Chondrocyte (in vitro differentiated cells): ENCODE measurements at regions not wholly inside any gene's neighbourhood (a gene's known extent, or its start where the extent isn't known, plus 50 kb on each side); places are given as distances from the start of the nearest gene placed in this dataset.

Experiments used
- DNase-seq: peaks from one replicate; pipeline ENCODE4 v3.0.0; 2021; ENCODE audit warnings: mixed read lengths, low spot score
- H3K27ac Mint-ChIP-seq: one replicate; pipeline ENCODE4 v1.8.0; 2021; ENCODE audit warnings: mild to moderate bottlenecking, moderate library complexity, mixed read lengths; ENCODE audit not compliant: unreplicated experiment
- H3K27me3 Mint-ChIP-seq: 2 replicates; pipeline ENCODE4 v1.8.0; 2021; ENCODE audit warnings: low read depth, mixed read lengths
- H3K36me3 Mint-ChIP-seq: 2 replicates; pipeline ENCODE4 v1.8.0; 2021; ENCODE audit warnings: low read depth, mixed read lengths
- H3K4me1 Mint-ChIP-seq: 2 replicates; pipeline ENCODE4 v1.8.0; 2021; ENCODE audit warnings: low read depth, mild to moderate bottlenecking, mixed read lengths
- H3K4me3 Mint-ChIP-seq: one replicate; pipeline ENCODE4 v1.8.0; 2021; ENCODE audit warnings: mild to moderate bottlenecking, moderate library complexity, mixed read lengths; ENCODE audit not compliant: unreplicated experiment
- H3K9me3 Mint-ChIP-seq: 2 replicates; pipeline ENCODE4 v1.8.0; 2021; ENCODE audit warnings: low read depth, mixed read lengths
- CTCF ChIP-seq: fragments of 200-600 bp; sonication (generic); IDR thresholded peaks from 2 replicates; pipeline ENCODE4 v1.5.0; 2021; ENCODE audit warnings: antibody characterized with exemption, mild to moderate bottlenecking, moderate library complexity

- Mint-ChIP-seq H3K27me3 (no peaks in the 10 kb centered on the region), H3K9me3 (no peaks in the 10 kb centered on the region), H3K27ac (no peak overlapping the region), H3K36me3 (no peaks in the 10 kb centered on the region), H3K4me3 (no peak overlapping the region), H3K4me1 (peaks cover 41% of the 10 kb centered on the region)
- DNase-seq, result no peak
- no peak for TF ChIP-seq CTCF
Observed at GRCh38 chr1:80891871-80892270, 908.9 kb upstream of the ADGRL2 start.

GRCh38 chr1:80882553-80882952 lies 918.2 kb upstream of the ADGRL2 start:
- Mint-ChIP-seq H3K4me3 (no peak overlapping the region), H3K36me3 (no peaks in the 10 kb centered on the region), H3K27me3 (no peaks in the 10 kb centered on the region), H3K9me3 (no peaks in the 10 kb centered on the region), H3K27ac (no peak overlapping the region), H3K4me1 (peaks cover 13% of the 10 kb centered on the region)
- DNase-seq, result no peak
- TF ChIP-seq CTCF, result no peak

GRCh38 chr1:80878343-80878742 lies 922.4 kb upstream of the ADGRL2 start:
- Mint-ChIP-seq H3K36me3 (no peaks in the 10 kb centered on the region), H3K27me3 (no peaks in the 10 kb centered on the region), H3K9me3 (no peaks in the 10 kb centered on the region), H3K27ac (no peak overlapping the region), H3K4me3 (no peak overlapping the region), H3K4me1 (peaks cover 13% of the 10 kb centered on the region)
- TF ChIP-seq CTCF, result no peak
- DNase-seq, result no peak

- TF ChIP-seq CTCF, result no peak
- no peaks in the 10 kb centered on the region for H3K4me1 Mint-ChIP-seq
- no peaks in the 10 kb centered on the region for H3K9me3 Mint-ChIP-seq
- no peak overlapping the region for H3K27ac Mint-ChIP-seq
- no peak overlapping the region for H3K4me3 Mint-ChIP-seq
- no peaks in the 10 kb centered on the region for H3K27me3 Mint-ChIP-seq
- H3K36me3 Mint-ChIP-seq, result no peaks in the 10 kb centered on the region
- no peak for DNase-seq
Observed at GRCh38 chr1:80876035-80876434, 924.7 kb upstream of the ADGRL2 start.

- peaks cover 6% of the 10 kb centered on the region for H3K4me1 Mint-ChIP-seq
Observed at GRCh38 chr1:80869299-80869698, 931.4 kb upstream of the ADGRL2 start.

More at GRCh38 chr1:80869299-80869698, 931.4 kb upstream of the ADGRL2 start:
- no peak overlapping the region for H3K4me3 Mint-ChIP-seq
- no peak for TF ChIP-seq CTCF
- no peak for DNase-seq
- H3K27me3 Mint-ChIP-seq, result no peaks in the 10 kb centered on the region
- H3K36me3 Mint-ChIP-seq, result no peaks in the 10 kb centered on the region
- H3K9me3 Mint-ChIP-seq, result peaks cover 2% of the 10 kb centered on the region
- no peak overlapping the region for H3K27ac Mint-ChIP-seq
